Suprapubic skin (tissue), 4 donors: ENCODE measurements at regions not wholly inside any gene's neighbourhood (a gene's known extent, or its start where the extent isn't known, plus 50 kb on each side); places are given as distances from the start of the nearest gene placed in this dataset.
"Not testable (repeated sequence)": the region's sequence is repeated elsewhere in the genome, so short reads cannot be mapped to it uniquely, and the experiment has no call there.

Experiments used
- EP300 ChIP-seq: sonication (generic); formaldehyde crosslinking; IDR thresholded peaks from one replicate; pipeline ENCODE4 v1.6.1; 2017; ENCODE audit warnings: antibody characterized with exemption
- POLR2AphosphoS5 ChIP-seq, 3 donors: sonication (generic); formaldehyde crosslinking; IDR thresholded peaks; one replicate each; pipeline ENCODE4 v1.6.1; 2017; ENCODE audit warnings: antibody characterized with exemption in 3 of 3
- TF ChIP-seq, protein P1 (sequence below), 2 donors: fragments of 200-600 bp in 1 of 2; fragments of 450-650 bp in 1 of 2; sonication (generic) in 1 of 2; IDR thresholded peaks; one replicate each; pipeline ENCODE4 v1.5.1; 2016 to 2019; ENCODE audit warnings: antibody characterized with exemption in 2 of 2, mild to moderate bottlenecking in 1 of 2, moderate library complexity in 1 of 2

DNA sequence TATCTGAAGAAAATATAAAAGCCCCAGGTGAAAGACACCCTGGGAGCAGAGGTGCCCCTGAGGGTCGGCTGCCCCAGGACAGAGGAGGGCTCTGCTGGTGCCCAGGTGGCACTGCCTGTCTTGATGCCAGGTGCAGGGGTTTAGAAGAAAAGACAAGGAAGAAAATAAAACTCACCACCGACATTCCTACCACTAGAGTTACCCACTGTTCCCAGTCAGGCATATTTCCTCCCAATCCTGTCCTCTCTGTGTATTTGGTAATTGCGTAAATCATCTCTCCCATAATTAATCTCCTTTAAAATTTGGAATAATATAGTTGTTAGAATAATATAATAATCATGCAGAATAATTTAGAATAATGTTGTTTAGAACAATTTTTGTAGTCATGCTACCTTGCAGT, 276.4 kb upstream of the PLGLB2 start:
- TF ChIP-seq POLR2AphosphoS5 (IDR thresholded peaks at IDR 0.05); EP300: not testable (repeated sequence)
- TF ChIP-seq, protein P1, sequence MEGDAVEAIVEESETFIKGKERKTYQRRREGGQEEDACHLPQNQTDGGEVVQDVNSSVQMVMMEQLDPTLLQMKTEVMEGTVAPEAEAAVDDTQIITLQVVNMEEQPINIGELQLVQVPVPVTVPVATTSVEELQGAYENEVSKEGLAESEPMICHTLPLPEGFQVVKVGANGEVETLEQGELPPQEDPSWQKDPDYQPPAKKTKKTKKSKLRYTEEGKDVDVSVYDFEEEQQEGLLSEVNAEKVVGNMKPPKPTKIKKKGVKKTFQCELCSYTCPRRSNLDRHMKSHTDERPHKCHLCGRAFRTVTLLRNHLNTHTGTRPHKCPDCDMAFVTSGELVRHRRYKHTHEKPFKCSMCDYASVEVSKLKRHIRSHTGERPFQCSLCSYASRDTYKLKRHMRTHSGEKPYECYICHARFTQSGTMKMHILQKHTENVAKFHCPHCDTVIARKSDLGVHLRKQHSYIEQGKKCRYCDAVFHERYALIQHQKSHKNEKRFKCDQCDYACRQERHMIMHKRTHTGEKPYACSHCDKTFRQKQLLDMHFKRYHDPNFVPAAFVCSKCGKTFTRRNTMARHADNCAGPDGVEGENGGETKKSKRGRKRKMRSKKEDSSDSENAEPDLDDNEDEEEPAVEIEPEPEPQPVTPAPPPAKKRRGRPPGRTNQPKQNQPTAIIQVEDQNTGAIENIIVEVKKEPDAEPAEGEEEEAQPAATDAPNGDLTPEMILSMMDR (IDR thresholded peaks at IDR 0.05), result not testable (repeated sequence)
